ENCODE measurements at regions not wholly inside any gene's neighbourhood (a gene's known extent, or its start where the extent isn't known, plus 50 kb on each side); places are given as distances from the start of the nearest gene placed in this dataset.
A peak's percentile ranks its signal among the peaks of the same experiment; 100 is the strongest.

DNA sequence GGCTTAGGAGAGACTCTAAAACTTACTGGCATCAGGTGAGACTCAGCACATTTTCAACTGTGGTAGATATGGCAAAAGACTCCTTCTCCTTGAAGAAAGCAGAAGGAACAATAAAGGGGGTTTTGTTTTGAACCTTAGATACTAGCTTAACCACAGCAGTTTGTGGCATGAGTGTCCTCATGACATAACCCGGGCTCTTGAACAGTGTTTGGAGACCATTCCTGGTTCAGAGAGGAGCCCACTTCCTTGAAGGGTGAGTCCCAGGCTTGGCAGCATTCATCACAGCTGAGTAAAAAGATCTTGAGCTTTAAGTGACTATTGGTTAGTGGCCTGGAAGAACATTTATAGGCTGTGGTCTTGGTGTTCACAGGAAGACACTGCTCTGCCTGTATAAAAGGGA, 154.5 kb upstream of the KDM5D start:
- no peaks in the 10 kb centered on the region for H3K4me1 ChIP-seq (ENCODE audit: low read length)
- H3K9ac ChIP-seq (ENCODE audit: low read length): no peak overlapping the region
- no peak overlapping the region for H3K4me3 ChIP-seq (ENCODE audit: low read length)
- no peak overlapping the region for H2AFZ ChIP-seq (ENCODE audit: low read depth, low read length)
- no peak overlapping the region for H3K4me2 ChIP-seq (ENCODE audit: low read length)
- TF ChIP-seq, protein P1, sequence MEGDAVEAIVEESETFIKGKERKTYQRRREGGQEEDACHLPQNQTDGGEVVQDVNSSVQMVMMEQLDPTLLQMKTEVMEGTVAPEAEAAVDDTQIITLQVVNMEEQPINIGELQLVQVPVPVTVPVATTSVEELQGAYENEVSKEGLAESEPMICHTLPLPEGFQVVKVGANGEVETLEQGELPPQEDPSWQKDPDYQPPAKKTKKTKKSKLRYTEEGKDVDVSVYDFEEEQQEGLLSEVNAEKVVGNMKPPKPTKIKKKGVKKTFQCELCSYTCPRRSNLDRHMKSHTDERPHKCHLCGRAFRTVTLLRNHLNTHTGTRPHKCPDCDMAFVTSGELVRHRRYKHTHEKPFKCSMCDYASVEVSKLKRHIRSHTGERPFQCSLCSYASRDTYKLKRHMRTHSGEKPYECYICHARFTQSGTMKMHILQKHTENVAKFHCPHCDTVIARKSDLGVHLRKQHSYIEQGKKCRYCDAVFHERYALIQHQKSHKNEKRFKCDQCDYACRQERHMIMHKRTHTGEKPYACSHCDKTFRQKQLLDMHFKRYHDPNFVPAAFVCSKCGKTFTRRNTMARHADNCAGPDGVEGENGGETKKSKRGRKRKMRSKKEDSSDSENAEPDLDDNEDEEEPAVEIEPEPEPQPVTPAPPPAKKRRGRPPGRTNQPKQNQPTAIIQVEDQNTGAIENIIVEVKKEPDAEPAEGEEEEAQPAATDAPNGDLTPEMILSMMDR (IDR thresholded peaks at IDR 0.05; ENCODE audit: low read depth, low read length): no peak
- no peak for TF ChIP-seq EZH2phosphoT487 (IDR thresholded peaks at IDR 0.05; ENCODE audit: low read depth)
- H3K79me2 ChIP-seq (ENCODE audit: low read length): no peaks in the 10 kb centered on the region
- H3K27ac ChIP-seq (ENCODE audit: low read length): no peak overlapping the region
- H3K36me3 ChIP-seq (replicated peaks; ENCODE audit: low read depth, low read length): no peaks in the 10 kb centered on the region
- H4K20me1 ChIP-seq (ENCODE audit: insufficient read depth, low read length): no peaks in the 10 kb centered on the region
- no peaks in the 10 kb centered on the region for H3K9me3 ChIP-seq (ENCODE audit: insufficient read depth, low read length)
- H3K27me3 ChIP-seq (ENCODE audit: low read depth, low read length): no peaks in the 10 kb centered on the region

DNA sequence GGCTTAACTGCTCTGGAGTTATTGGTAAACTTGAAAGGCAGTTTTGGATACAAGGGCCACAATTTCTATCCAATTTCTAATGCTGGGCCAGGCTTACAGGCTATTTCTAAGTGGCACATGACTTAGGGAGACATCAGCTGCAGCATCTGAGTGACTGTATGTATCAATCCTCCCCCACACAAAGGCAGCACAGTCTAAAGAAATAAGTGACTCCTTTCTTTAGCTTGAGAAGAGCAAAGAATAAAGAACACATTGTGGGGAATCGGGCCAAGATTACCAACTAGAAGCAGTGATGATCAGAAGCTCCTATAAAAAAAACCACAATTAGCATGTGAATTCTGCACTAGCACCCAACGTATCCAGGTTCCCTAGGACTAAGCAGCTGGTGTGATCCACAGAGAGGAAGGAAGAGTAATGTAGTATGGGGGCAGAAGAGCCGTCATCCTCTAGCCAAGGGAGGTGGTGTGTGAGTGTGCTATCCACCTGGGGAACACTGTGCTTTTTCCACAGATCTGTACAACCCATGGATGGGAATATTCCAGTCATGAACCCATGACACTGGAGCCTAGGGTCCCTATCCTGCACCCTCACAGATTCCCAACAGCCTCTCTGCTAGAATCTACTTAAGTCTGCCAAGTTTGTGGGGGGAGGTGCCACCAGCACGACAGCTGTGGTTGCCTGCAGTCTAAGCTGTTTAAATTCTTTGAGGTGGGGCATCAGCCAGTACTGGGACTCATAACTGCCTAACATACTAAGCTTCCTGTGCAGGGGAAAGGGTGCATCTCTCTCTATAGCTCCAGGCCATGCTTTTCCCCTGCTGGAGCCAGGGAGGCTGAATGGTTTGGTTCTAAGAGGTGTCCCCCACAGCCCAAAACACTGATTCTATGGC, 147.8 kb upstream of the KDM5D start:
- TF ChIP-seq, protein P1 (IDR thresholded peaks at IDR 0.05; ENCODE audit: low read depth, low read length): no peak
- TF ChIP-seq EZH2phosphoT487 (IDR thresholded peaks at IDR 0.05; ENCODE audit: low read depth): no peak
- Histone ChIP-seq H4K20me1 (ENCODE audit: insufficient read depth, low read length) (no peaks in the 10 kb centered on the region), H3K27me3 (ENCODE audit: low read depth, low read length) (no peaks in the 10 kb centered on the region), H3K27ac (ENCODE audit: low read length) (no peak overlapping the region), H3K9me3 (ENCODE audit: insufficient read depth, low read length) (no peaks in the 10 kb centered on the region), H3K4me2 (ENCODE audit: low read length) (no peak overlapping the region), H3K4me1 (ENCODE audit: low read length) (no peaks in the 10 kb centered on the region), H2AFZ (ENCODE audit: low read depth, low read length) (no peak overlapping the region), H3K36me3 (replicated peaks; ENCODE audit: low read depth, low read length) (no peaks in the 10 kb centered on the region), H3K4me3 (ENCODE audit: low read length) (no peak overlapping the region), H3K9ac (ENCODE audit: low read length) (no peak overlapping the region), H3K79me2 (ENCODE audit: low read length) (no peaks in the 10 kb centered on the region)

DNA sequence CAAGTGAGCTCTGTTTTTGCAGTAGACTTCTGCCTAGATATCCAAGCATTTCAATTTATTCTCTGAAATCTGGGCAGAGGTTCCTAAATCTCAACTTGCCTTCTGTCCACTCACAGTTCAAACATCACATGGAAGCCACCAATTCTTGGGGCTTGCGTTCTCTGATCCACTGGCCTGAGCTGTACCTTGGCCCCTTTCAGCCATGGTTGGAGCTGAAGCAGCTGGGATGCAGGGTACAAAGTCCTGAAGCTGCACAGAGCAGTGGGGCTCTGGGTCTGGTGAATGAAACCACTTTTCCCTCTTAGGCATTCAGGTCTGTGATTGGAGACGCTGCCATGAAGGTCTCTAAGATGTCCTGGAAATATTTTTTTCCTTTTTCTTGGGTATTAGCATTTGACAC, 137.6 kb upstream of the KDM5D start:
- Histone ChIP-seq H3K9me3 (ENCODE audit: insufficient read depth, low read length) (no peaks in the 10 kb centered on the region), H3K4me3 (ENCODE audit: low read length) (no peak overlapping the region), H3K36me3 (replicated peaks; ENCODE audit: low read depth, low read length) (no peaks in the 10 kb centered on the region), H4K20me1 (ENCODE audit: insufficient read depth, low read length) (no peaks in the 10 kb centered on the region), H3K4me2 (ENCODE audit: low read length) (no peak overlapping the region), H3K79me2 (ENCODE audit: low read length) (no peaks in the 10 kb centered on the region), H3K27ac (ENCODE audit: low read length) (no peak overlapping the region), H2AFZ (ENCODE audit: low read depth, low read length) (no peak overlapping the region), H3K9ac (ENCODE audit: low read length) (no peak overlapping the region), H3K27me3 (ENCODE audit: low read depth, low read length) (no peaks in the 10 kb centered on the region), H3K4me1 (ENCODE audit: low read length) (no peaks in the 10 kb centered on the region)
- TF ChIP-seq, protein P1 (IDR thresholded peaks at IDR 0.05; ENCODE audit: low read depth, low read length): no peak
- no peak for TF ChIP-seq EZH2phosphoT487 (IDR thresholded peaks at IDR 0.05; ENCODE audit: low read depth)

DNA sequence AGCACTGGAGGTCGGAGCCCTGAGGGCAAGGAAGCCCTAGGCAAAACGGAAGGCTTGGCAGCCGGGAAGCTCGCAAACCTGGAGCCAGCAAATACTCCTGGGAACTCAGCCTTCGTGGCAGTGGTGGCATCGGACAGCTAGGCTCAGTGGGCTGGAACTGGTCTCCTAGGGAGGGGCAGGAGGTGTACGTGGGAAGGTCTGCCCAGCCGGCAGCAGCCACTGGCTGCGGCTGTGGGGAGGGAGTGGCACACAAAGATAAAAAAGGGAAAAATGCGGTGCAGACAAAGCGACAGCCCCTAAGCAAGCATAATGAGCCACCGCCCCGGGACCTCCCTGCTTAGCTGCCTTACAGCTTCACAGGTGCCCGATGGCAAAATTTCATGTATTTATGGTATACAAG, 125.2 kb upstream of the KDM5D start:
- Histone ChIP-seq H3K4me1 (ENCODE audit: low read length) (no peaks in the 10 kb centered on the region), H3K27ac (ENCODE audit: low read length) (no peak overlapping the region), H3K4me2 (ENCODE audit: low read length) (peak overlapping the region; percentile 49), H3K9ac (ENCODE audit: low read length) (no peak overlapping the region), H3K27me3 (ENCODE audit: low read depth, low read length) (no peaks in the 10 kb centered on the region), H4K20me1 (ENCODE audit: insufficient read depth, low read length) (no peaks in the 10 kb centered on the region), H3K79me2 (ENCODE audit: low read length) (no peaks in the 10 kb centered on the region), H3K36me3 (replicated peaks; ENCODE audit: low read depth, low read length) (no peaks in the 10 kb centered on the region), H3K4me3 (ENCODE audit: low read length) (peak overlapping the region; percentile 62), H3K9me3 (ENCODE audit: insufficient read depth, low read length) (no peaks in the 10 kb centered on the region), H2AFZ (ENCODE audit: low read depth, low read length) (peak overlapping the region; percentile 89)
- TF ChIP-seq, protein P1 (IDR thresholded peaks at IDR 0.05; ENCODE audit: low read depth, low read length): no peak
- no peak for TF ChIP-seq EZH2phosphoT487 (IDR thresholded peaks at IDR 0.05; ENCODE audit: low read depth)
